HCT116 (cell line): ENCODE measurements at regions not wholly inside any gene's neighbourhood (a gene's known extent, or its start where the extent isn't known, plus 50 kb on each side); places are given as distances from the start of the nearest gene placed in this dataset.
"Not testable (repeated sequence)": the region's sequence is repeated elsewhere in the genome, so short reads cannot be mapped to it uniquely, and the experiment has no call there.

ENCODE experiments used
- ATAC-seq: fragments of 200-7000 bp; cut with Tn5 transposase; 2 replicates; pipeline ENCODE4 v1.9.1; 2020; ENCODE audit warnings: mild to moderate bottlenecking, moderate library complexity
- BruUV-seq: library from RNA; stranded (reverse); fragments of 400-500 nt; replicated peaks from 2 replicates; lab custom pipeline; 2021; lab: Mats Ljungman, UMichigan
- CTCF ChIA-PET: fragments of 300-600 bp; sonication (Branson Sonifier 250); formaldehyde crosslinking; loops from one replicate; lab custom pipeline; 2021; ENCODE audit warnings: antibody characterized with exemption; lab: Charles Lee
- POLR2A ChIA-PET: fragments of 300-600, 350-600 bp; sonication (Branson Sonifier 250); formaldehyde crosslinking; loops from one replicate; lab custom pipeline; 2021; ENCODE audit warnings: antibody characterized with exemption; lab: Charles Lee
- RAD21 ChIA-PET, 2 experiments: fragments of 300-600 bp; sonication (Branson Sonifier 250); formaldehyde crosslinking; loops; one replicate each; lab custom pipeline; 2023; ENCODE audit warnings: low total read pairs in 2 of 2; ENCODE audit not compliant: uncharacterized antibody in 2 of 2, unreplicated experiment in 2 of 2, low non-redundant PET in 1 of 2; lab: Charles Lee
- DNase-seq: peaks from one replicate; pipeline ENCODE4 v3.0.0-alpha.2; 2010; ENCODE audit warnings: low read depth, low spot score
- H2AFZ ChIP-seq: fragments of 200-600 bp; shearing (Covaris generic), sonication (generic); 2 replicates; pipeline ENCODE4 v1.6.1; 2017; ENCODE audit warnings: low read depth, mixed run types, mixed read lengths, antibody characterized with exemption, low read length; ENCODE audit not compliant: poor library complexity, severe bottlenecking
- H3K27ac ChIP-seq: 2 replicates; pipeline ENCODE4 v1.5.1; 2012; ENCODE audit warnings: low read depth, low read length
- H3K27me3 ChIP-seq: fragments of 200-600 bp; sonication (generic); 2 replicates; pipeline ENCODE4 v1.6.1; 2016; ENCODE audit warnings: mixed run types, low read length, mixed read lengths; ENCODE audit not compliant: insufficient read depth
- H3K36me3 ChIP-seq, 2 experiments: fragments of 200-500 bp in 1 of 2; fragments of 200-600 bp in 1 of 2; sonication (Bioruptor generic) in 1 of 2; sonication (generic) in 1 of 2; 2 replicates each; pipeline versions ENCODE4 v1.5.1 to v1.6.1; 2014 to 2016; ENCODE audit warnings: low read length in 2 of 2, inconsistent platforms in 1 of 2, mixed read lengths in 1 of 2, mixed run types in 1 of 2; ENCODE audit not compliant: insufficient read depth in 2 of 2, control insufficient read depth in 1 of 2
- H3K4me1 ChIP-seq, 2 experiments: fragments of 200-600 bp in 1 of 2; sonication (generic) in 1 of 2; 2 replicates each; pipeline versions ENCODE4 v1.5.1 to v1.6.1; 2012 to 2017; ENCODE audit warnings: low read length in 2 of 2, inconsistent platforms in 1 of 2, mild to moderate bottlenecking in 1 of 2, mixed read lengths in 1 of 2, mixed run types in 1 of 2, moderate library complexity in 1 of 2; ENCODE audit not compliant: insufficient read depth in 2 of 2, control insufficient read depth in 1 of 2
- H3K4me2 ChIP-seq: fragments of 200-600 bp; sonication (generic); 2 replicates; pipeline ENCODE4 v1.6.1; 2017; ENCODE audit warnings: mixed run types, low read length, mixed read lengths
- H3K4me3 ChIP-seq, 2 experiments: fragments of 200-600 bp in 1 of 2; sonication (generic) in 1 of 2; replicated peaks in 1 of 2; 2 replicates each; pipeline ENCODE4 v1.5.1; 2011 to 2016; ENCODE audit warnings: low read length in 2 of 2, control low read depth in 1 of 2, low read depth in 1 of 2, mild to moderate bottlenecking in 1 of 2, mixed read lengths in 1 of 2, mixed run types in 1 of 2
- H3K79me2 ChIP-seq: fragments of 200-600 bp; sonication (generic); 2 replicates; pipeline ENCODE4 v1.6.1; 2017; ENCODE audit warnings: mild to moderate bottlenecking, mixed run types, low read length, moderate library complexity, mixed read lengths; ENCODE audit not compliant: insufficient read depth
- H3K9ac ChIP-seq: fragments of 200-600 bp; sonication (generic); 2 replicates; pipeline ENCODE4 v1.6.1; 2016; ENCODE audit warnings: low read length, mixed read lengths
- H3K9me2 ChIP-seq: fragments of 200-600 bp; sonication (generic), shearing (Covaris generic); 2 replicates; pipeline ENCODE4 v1.6.1; 2017; ENCODE audit warnings: mixed run types, mild to moderate bottlenecking, moderate library complexity; ENCODE audit not compliant: insufficient read depth
- H3K9me3 ChIP-seq, 2 experiments: fragments of 200-500 bp in 1 of 2; fragments of 200-600 bp in 1 of 2; sonication (Bioruptor generic) in 1 of 2; sonication (generic) in 1 of 2; 2 replicates each; pipeline ENCODE4 v1.6.1; 2014 to 2017; ENCODE audit warnings: low read length in 2 of 2, mixed read lengths in 2 of 2, inconsistent platforms in 1 of 2, low read depth in 1 of 2, mild to moderate bottlenecking in 1 of 2, mixed run types in 1 of 2, moderate library complexity in 1 of 2; ENCODE audit not compliant: control insufficient read depth in 1 of 2, insufficient read depth in 1 of 2
- H4K20me1 ChIP-seq: fragments of 200-600 bp; sonication (generic), shearing (Covaris generic); 2 replicates; pipeline ENCODE4 v1.6.1; 2017; ENCODE audit warnings: mixed run types, mild to moderate bottlenecking, moderate library complexity; ENCODE audit not compliant: insufficient read depth
- CBX3 ChIP-seq: IDR thresholded peaks from 2 replicates; pipeline ENCODE4 v1.6.1; 2012; ENCODE audit warnings: low read depth
- EZH2phosphoT487 ChIP-seq: fragments of 200-600 bp; IDR thresholded peaks from 2 replicates; pipeline ENCODE4 v1.6.1; 2018; ENCODE audit warnings: antibody characterized with exemption, borderline replicate concordance
- JUND ChIP-seq: IDR thresholded peaks from 2 replicates; pipeline ENCODE4 v1.6.1; 2012
- SRF ChIP-seq: IDR thresholded peaks from 2 replicates; pipeline ENCODE4 v1.6.1; 2012; ENCODE audit warnings: low read depth
- TCF7L2 ChIP-seq: IDR thresholded peaks from 2 replicates; pipeline ENCODE4 v1.7.0; 2011; ENCODE audit warnings: borderline replicate concordance, inconsistent platforms; ENCODE audit not compliant: insufficient read depth, insufficient read length; ENCODE audit errors: extremely low read depth
- ZFX ChIP-seq: fragments of 450-650 bp; IDR thresholded peaks from 2 replicates; pipeline ENCODE4 v1.6.1; 2017
- intact Hi-C: fragments of 100-400 bp; cut with micrococcal nuclease; formaldehyde crosslinking; loops from 2 replicates; pipeline ENCODE4 v1.10.0; 2022
- TF ChIP-seq, protein P1 (sequence below), 3 experiments: fragments of 200-600 bp in 1 of 3; sonication (generic) in 1 of 3; IDR thresholded peaks in 2 of 3; conservative IDR thresholded peaks in 1 of 3; 2 replicates each; pipeline ENCODE4 v1.5.1; 2012 to 2017; ENCODE audit warnings: low read depth in 2 of 3, low read length in 2 of 3, antibody characterized with exemption in 1 of 3, borderline replicate concordance in 1 of 3, control low read depth in 1 of 3, mild to moderate bottlenecking in 1 of 3, mixed read lengths in 1 of 3, mixed run types in 1 of 3, moderate library complexity in 1 of 3; ENCODE audit not compliant: insufficient read depth in 1 of 3
- TF ChIP-seq, protein P2 (sequence below): IDR thresholded peaks from 2 replicates; pipeline ENCODE4 v1.6.1; 2012
- TF ChIP-seq, protein P3 (sequence below): IDR thresholded peaks from 2 replicates; pipeline ENCODE4 v1.6.1; 2012
- TF ChIP-seq, protein P4 (sequence below): IDR thresholded peaks from 2 replicates; pipeline ENCODE4 v1.6.1; 2011; ENCODE audit warnings: mild to moderate bottlenecking, low read length, moderate library complexity; ENCODE audit not compliant: insufficient replicate concordance; ENCODE audit errors: extremely low read depth
- TF ChIP-seq, protein P5 (sequence below): IDR thresholded peaks from 2 replicates; pipeline ENCODE4 v1.6.1; 2012; ENCODE audit warnings: low read depth

DNA sequence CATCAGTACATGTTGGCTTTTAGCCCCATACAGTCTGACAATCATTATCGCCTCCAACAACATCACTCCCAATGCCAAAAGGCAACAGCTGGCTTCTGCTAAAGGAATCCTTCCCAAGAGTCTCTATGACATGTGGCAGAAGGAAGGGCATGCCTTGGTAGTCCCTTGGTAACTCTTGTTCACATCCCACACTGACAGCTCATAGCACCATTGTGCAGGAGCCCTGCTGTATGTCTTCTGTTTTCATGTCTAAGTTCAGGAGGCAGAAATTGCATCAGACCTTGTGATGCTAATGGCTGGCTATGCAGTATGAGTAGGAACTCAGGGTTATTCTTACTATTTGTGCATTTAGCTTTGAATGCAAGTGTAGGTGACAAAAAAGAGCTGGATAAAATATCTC is 392.1 kb downstream of the PTH2R start (continued):
- TF ChIP-seq, protein P1, sequence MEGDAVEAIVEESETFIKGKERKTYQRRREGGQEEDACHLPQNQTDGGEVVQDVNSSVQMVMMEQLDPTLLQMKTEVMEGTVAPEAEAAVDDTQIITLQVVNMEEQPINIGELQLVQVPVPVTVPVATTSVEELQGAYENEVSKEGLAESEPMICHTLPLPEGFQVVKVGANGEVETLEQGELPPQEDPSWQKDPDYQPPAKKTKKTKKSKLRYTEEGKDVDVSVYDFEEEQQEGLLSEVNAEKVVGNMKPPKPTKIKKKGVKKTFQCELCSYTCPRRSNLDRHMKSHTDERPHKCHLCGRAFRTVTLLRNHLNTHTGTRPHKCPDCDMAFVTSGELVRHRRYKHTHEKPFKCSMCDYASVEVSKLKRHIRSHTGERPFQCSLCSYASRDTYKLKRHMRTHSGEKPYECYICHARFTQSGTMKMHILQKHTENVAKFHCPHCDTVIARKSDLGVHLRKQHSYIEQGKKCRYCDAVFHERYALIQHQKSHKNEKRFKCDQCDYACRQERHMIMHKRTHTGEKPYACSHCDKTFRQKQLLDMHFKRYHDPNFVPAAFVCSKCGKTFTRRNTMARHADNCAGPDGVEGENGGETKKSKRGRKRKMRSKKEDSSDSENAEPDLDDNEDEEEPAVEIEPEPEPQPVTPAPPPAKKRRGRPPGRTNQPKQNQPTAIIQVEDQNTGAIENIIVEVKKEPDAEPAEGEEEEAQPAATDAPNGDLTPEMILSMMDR (IDR thresholded peaks at IDR 0.05 in 2 of 3, conservative IDR thresholded peaks at IDR 0.05 in 1 of 3; ENCODE audit: borderline replicate concordance in 1 of 3, insufficient read depth in 1 of 3, low read depth in 2 of 3, low read length in 2 of 3), result no peak
- TF ChIP-seq, protein P2, sequence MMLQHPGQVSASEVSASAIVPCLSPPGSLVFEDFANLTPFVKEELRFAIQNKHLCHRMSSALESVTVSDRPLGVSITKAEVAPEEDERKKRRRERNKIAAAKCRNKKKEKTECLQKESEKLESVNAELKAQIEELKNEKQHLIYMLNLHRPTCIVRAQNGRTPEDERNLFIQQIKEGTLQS, result no peak
- TF ChIP-seq SRF (no peak), EZH2phosphoT487 (no peak)

DNA sequence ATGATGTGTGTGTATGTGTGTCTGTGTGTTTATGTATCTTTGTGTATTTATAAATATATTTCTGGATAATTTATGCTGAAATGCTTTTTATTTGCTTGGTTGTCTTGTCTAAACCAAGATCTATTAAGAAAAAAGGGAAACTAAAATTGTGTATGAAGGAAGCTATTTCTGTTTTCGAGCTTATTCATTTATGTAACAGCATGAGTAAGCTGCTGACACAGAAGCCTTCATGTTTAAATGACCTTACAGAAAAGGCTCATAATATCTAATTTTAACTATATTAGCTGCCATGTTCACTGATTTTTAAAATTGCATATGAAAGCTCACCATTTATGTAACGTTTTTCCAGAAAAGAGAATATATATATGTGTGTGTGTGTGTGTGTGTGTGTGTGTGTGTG is 392.8 kb downstream of the PTH2R start:
- H3K9me2 ChIP-seq, result no peaks in the 10 kb centered on the region
- no peak overlapping the region for H3K4me2 ChIP-seq
- H3K4me1 ChIP-seq, result no peaks in the 10 kb centered on the region
- ChIA-PET POLR2A (no interaction called here), CTCF (interaction anchor here (1.1 kb wide), 1 partner anchor 21 kb away, joined by 3 read pairs; no protein-coding TSS in a partner anchor), RAD21 (no interaction called here)
- no peaks in the 10 kb centered on the region; the same call in 1 of the 2 replicates for H4K20me1 ChIP-seq
- H3K4me3 ChIP-seq, result no peak overlapping the region
- ATAC-seq, result no peak
- intact Hi-C loops, result no loop called here
- BruUV-seq, result no TSS peak
- H2AFZ ChIP-seq, result no peak overlapping the region
- no peak overlapping the region for H3K9ac ChIP-seq
- no peaks in the 10 kb centered on the region for H3K36me3 ChIP-seq
- DNase-seq, result no peak
- H3K79me2 ChIP-seq, result no peaks in the 10 kb centered on the region
- no peaks in the 10 kb centered on the region for H3K9me3 ChIP-seq
- TF ChIP-seq, protein P3, sequence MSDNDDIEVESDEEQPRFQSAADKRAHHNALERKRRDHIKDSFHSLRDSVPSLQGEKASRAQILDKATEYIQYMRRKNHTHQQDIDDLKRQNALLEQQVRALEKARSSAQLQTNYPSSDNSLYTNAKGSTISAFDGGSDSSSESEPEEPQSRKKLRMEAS, result no peak
- no peak for TF ChIP-seq JUND
- TF ChIP-seq TCF7L2, result no peak
- TF ChIP-seq ZFX, result no peak
- TF ChIP-seq, protein P4, sequence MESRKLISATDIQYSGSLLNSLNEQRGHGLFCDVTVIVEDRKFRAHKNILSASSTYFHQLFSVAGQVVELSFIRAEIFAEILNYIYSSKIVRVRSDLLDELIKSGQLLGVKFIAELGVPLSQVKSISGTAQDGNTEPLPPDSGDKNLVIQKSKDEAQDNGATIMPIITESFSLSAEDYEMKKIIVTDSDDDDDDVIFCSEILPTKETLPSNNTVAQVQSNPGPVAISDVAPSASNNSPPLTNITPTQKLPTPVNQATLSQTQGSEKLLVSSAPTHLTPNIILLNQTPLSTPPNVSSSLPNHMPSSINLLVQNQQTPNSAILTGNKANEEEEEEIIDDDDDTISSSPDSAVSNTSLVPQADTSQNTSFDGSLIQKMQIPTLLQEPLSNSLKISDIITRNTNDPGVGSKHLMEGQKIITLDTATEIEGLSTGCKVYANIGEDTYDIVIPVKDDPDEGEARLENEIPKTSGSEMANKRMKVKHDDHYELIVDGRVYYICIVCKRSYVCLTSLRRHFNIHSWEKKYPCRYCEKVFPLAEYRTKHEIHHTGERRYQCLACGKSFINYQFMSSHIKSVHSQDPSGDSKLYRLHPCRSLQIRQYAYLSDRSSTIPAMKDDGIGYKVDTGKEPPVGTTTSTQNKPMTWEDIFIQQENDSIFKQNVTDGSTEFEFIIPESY, result no peak
- TF ChIP-seq, protein P5, sequence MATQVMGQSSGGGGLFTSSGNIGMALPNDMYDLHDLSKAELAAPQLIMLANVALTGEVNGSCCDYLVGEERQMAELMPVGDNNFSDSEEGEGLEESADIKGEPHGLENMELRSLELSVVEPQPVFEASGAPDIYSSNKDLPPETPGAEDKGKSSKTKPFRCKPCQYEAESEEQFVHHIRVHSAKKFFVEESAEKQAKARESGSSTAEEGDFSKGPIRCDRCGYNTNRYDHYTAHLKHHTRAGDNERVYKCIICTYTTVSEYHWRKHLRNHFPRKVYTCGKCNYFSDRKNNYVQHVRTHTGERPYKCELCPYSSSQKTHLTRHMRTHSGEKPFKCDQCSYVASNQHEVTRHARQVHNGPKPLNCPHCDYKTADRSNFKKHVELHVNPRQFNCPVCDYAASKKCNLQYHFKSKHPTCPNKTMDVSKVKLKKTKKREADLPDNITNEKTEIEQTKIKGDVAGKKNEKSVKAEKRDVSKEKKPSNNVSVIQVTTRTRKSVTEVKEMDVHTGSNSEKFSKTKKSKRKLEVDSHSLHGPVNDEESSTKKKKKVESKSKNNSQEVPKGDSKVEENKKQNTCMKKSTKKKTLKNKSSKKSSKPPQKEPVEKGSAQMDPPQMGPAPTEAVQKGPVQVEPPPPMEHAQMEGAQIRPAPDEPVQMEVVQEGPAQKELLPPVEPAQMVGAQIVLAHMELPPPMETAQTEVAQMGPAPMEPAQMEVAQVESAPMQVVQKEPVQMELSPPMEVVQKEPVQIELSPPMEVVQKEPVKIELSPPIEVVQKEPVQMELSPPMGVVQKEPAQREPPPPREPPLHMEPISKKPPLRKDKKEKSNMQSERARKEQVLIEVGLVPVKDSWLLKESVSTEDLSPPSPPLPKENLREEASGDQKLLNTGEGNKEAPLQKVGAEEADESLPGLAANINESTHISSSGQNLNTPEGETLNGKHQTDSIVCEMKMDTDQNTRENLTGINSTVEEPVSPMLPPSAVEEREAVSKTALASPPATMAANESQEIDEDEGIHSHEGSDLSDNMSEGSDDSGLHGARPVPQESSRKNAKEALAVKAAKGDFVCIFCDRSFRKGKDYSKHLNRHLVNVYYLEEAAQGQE, result no peak
- no peak for TF ChIP-seq CBX3
- no peaks in the 10 kb centered on the region for H3K27me3 ChIP-seq
- H3K27ac ChIP-seq, result no peak overlapping the region

DNA sequence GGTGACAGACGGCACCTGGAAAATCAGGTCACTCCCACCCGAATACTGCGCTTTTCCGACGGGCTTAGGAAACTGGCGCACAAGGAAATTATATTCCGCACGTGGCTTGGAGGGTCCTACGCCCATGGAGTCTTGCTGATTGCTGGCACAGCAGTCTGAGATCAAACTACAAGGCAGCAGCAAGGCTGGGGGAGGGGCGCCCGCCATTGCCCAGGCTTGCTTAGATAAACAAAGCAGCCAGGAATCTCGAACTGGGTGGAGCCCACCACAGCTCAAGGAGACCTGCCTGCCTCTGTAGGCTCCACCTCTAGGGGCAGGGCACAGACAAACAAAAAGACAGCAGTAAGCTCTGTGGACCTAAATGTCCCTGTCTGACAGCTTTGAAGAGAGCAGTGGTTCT is 394.3 kb downstream of the PTH2R start:
- not testable (repeated sequence) for ATAC-seq, BruUV-seq

More for the DNA sequence above, 394.3 kb downstream of the PTH2R start:
- intact Hi-C loops, H3K27me3 ChIP-seq, H3K4me3 ChIP-seq, H3K4me2 ChIP-seq, H3K9ac ChIP-seq, H3K4me1 ChIP-seq, H3K36me3 ChIP-seq, CTCF ChIA-PET, H3K9me3 ChIP-seq, H2AFZ ChIP-seq, H4K20me1 ChIP-seq, RAD21 ChIA-PET, H3K27ac ChIP-seq, POLR2A ChIA-PET, H3K9me2 ChIP-seq, H3K79me2 ChIP-seq, DNase-seq: not testable (repeated sequence)
